Lung (tissue), 11 donors: ENCODE measurements at regions not wholly inside any gene's neighbourhood (a gene's known extent, or its start where the extent isn't known, plus 50 kb on each side); places are given as distances from the start of the nearest gene placed in this dataset.
"Not testable (repeated sequence)": the region's sequence is repeated elsewhere in the genome, so short reads cannot be mapped to it uniquely, and the experiment has no call there.

ENCODE experiments used
- ATAC-seq: fragments of 200-7000 bp; cut with Tn5 transposase; one replicate; pipeline ENCODE4 v1.9.1; 2020; ENCODE audit warnings: moderate number of reproducible peaks; ENCODE audit not compliant: insufficient read depth, low FRiP score
- DNase-seq, 3 donors: peaks; one replicate each; pipeline ENCODE4 v3.0.0-alpha.2; 2013 to 2017
- H3K27ac ChIP-seq, 2 donors: one replicate each; pipeline ENCODE4 v1.5.1; 2013; ENCODE audit warnings: mild to moderate bottlenecking in 2 of 2, moderate library complexity in 2 of 2, control low read depth in 1 of 2, inconsistent platforms in 1 of 2, low read depth in 1 of 2, low read length in 1 of 2
- H3K27me3 ChIP-seq, 3 donors: one replicate each; pipeline ENCODE4 v1.5.1; 2013; ENCODE audit warnings: low read length in 2 of 3; ENCODE audit not compliant: control insufficient read depth in 3 of 3, insufficient read depth in 3 of 3
- H3K36me3 ChIP-seq, 4 donors: one replicate each; pipeline ENCODE4 v1.5.1; 2013; ENCODE audit warnings: low read length in 4 of 4, mild to moderate bottlenecking in 1 of 4, moderate library complexity in 1 of 4; ENCODE audit not compliant: control insufficient read depth in 4 of 4, insufficient read depth in 4 of 4
- H3K4me1 ChIP-seq, 5 donors: one replicate each; pipeline ENCODE4 v1.5.1; 2013; ENCODE audit warnings: low read length in 5 of 5, mild to moderate bottlenecking in 2 of 5, moderate library complexity in 1 of 5; ENCODE audit not compliant: control insufficient read depth in 5 of 5, insufficient read depth in 5 of 5
- H3K4me3 ChIP-seq: one replicate; pipeline ENCODE4 v1.5.1; 2013; ENCODE audit warnings: mild to moderate bottlenecking, control low read depth, moderate library complexity
- H3K9ac ChIP-seq, 2 donors: one replicate each; pipeline ENCODE4 v1.5.1; 2013; ENCODE audit warnings: low read length in 2 of 2, control low read depth in 1 of 2; ENCODE audit not compliant: insufficient read depth in 1 of 2
- H3K9me3 ChIP-seq, 4 donors: one replicate each; pipeline ENCODE4 v1.5.1; 2013; ENCODE audit warnings: low read length in 3 of 4, mild to moderate bottlenecking in 1 of 4, moderate library complexity in 1 of 4; ENCODE audit not compliant: control insufficient read depth in 4 of 4, insufficient read depth in 3 of 4
- WGBS, 2 donors: extraction: QIAGEN DNeasy Blood & Tissue Kit; methylation state at CpG; one replicate each; pipeline ENCODE4 v1.1.7; 2013; 5-methylcytosine and 5-hydroxymethylcytosine counted together
- TF ChIP-seq, protein P1 (sequence below): IDR thresholded peaks from 2 replicates; pipeline ENCODE4 v1.5.1; 2012; ENCODE audit warnings: mild to moderate bottlenecking; ENCODE audit errors: control extremely low read depth, extremely low read depth
- donor health status: control.
- donor health status: control.
- donor health status: Bipolar disorder and iron deficiency.
- donor health status: healthy.
- donor health status: DM: yes; HTN: yes; CAD: no.

GRCh38 chr11:97617031-97617430 is 1227.2 kb downstream of the JRKL start:
- H3K4me1 ChIP-seq: peaks cover 0 to 12% (median 2%) of the 10 kb centered on the region in 5 donors
- 91 to 92% methylated on average over 3 of the region's 3 CpGs for WGBS, 2 donors
- ATAC-seq (no peak), DNase-seq (no peak)
- H3K9ac ChIP-seq: no peak overlapping the region
- no peak overlapping the region for H3K4me3 ChIP-seq
- TF ChIP-seq, protein P1, sequence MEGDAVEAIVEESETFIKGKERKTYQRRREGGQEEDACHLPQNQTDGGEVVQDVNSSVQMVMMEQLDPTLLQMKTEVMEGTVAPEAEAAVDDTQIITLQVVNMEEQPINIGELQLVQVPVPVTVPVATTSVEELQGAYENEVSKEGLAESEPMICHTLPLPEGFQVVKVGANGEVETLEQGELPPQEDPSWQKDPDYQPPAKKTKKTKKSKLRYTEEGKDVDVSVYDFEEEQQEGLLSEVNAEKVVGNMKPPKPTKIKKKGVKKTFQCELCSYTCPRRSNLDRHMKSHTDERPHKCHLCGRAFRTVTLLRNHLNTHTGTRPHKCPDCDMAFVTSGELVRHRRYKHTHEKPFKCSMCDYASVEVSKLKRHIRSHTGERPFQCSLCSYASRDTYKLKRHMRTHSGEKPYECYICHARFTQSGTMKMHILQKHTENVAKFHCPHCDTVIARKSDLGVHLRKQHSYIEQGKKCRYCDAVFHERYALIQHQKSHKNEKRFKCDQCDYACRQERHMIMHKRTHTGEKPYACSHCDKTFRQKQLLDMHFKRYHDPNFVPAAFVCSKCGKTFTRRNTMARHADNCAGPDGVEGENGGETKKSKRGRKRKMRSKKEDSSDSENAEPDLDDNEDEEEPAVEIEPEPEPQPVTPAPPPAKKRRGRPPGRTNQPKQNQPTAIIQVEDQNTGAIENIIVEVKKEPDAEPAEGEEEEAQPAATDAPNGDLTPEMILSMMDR: no peak
- peaks cover 0 to 3% (median 0%) of the 10 kb centered on the region in 4 donors for H3K9me3 ChIP-seq
- no peak overlapping the region for H3K27ac ChIP-seq
- peaks cover 0 to 8% (median 7%) of the 10 kb centered on the region in 3 donors for H3K27me3 ChIP-seq
- H3K36me3 ChIP-seq: no peaks in the 10 kb centered on the region

GRCh38 chr11:97620007-97620406 is 1230.2 kb downstream of the JRKL start:
- ATAC-seq: no peak
- no peak overlapping the region for H3K4me3 ChIP-seq
- H3K27me3 ChIP-seq: peaks cover 0 to 31% (median 27%) of the 10 kb centered on the region in 3 donors
- no peaks in the 10 kb centered on the region for H3K36me3 ChIP-seq
- H3K9me3 ChIP-seq: peaks cover 0 to 3% (median 0%) of the 10 kb centered on the region in 4 donors
- TF ChIP-seq, protein P1: no peak
- DNase-seq: peak in 2 of 3 donors; percentile 47 to 62
- no peak overlapping the region for H3K27ac ChIP-seq
- no peak overlapping the region for H3K9ac ChIP-seq
- H3K4me1 ChIP-seq: peaks cover 0 to 10% (median 2%) of the 10 kb centered on the region in 5 donors

GRCh38 chr11:97621282-97621681 is 1231.5 kb downstream of the JRKL start:
- no peak overlapping the region for H3K27ac ChIP-seq
- TF ChIP-seq, protein P1: no peak
- peaks cover 0 to 33% (median 31%) of the 10 kb centered on the region in 3 donors for H3K27me3 ChIP-seq
- ATAC-seq (no peak), DNase-seq (no peak)
- no peak overlapping the region for H3K4me3 ChIP-seq
- peaks cover 0 to 6% (median 2%) of the 10 kb centered on the region in 5 donors for H3K4me1 ChIP-seq
- H3K9me3 ChIP-seq: peaks cover 0 to 3% (median 0%) of the 10 kb centered on the region in 4 donors
- no peak overlapping the region for H3K9ac ChIP-seq
- H3K36me3 ChIP-seq: no peaks in the 10 kb centered on the region

DNA sequence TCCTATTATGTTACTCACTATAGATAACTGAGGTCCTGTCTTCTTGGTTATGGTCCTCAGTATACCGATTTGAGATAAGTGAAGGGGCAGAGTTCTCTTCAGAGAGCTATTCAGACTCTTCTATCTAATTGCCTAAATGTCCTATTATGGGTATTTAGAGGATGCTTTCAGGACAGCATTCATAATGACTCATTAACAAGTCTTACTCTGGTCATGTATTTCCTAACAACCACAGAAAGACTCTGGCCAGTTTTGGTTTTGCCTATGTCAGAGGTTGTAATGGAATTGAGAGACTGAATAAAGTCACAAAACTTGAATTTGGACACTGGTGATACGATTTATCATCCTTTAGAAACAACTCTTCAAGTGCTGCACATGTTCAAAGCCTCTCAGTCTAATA is 1233.0 kb downstream of the JRKL start:
- no peak for DNase-seq
- H3K27ac ChIP-seq: no peak overlapping the region
- peaks cover 0 to 39% (median 31%) of the 10 kb centered on the region in 3 donors for H3K27me3 ChIP-seq
- H3K9ac ChIP-seq: no peak overlapping the region
- ATAC-seq: no peak
- H3K36me3 ChIP-seq: no peaks in the 10 kb centered on the region
- WGBS, 2 donors: 78 to 88% methylated on average over 2 of the region's 2 CpGs
- H3K9me3 ChIP-seq: no peaks in the 10 kb centered on the region
- H3K4me1 ChIP-seq: peaks cover 0 to 6% (median 2%) of the 10 kb centered on the region in 5 donors
- TF ChIP-seq, protein P1: no peak
- no peak overlapping the region for H3K4me3 ChIP-seq

GRCh38 chr11:97636741-97637140 is 1246.9 kb downstream of the JRKL start:
- not testable (repeated sequence) for H3K36me3 ChIP-seq, H3K4me3 ChIP-seq, H3K27me3 ChIP-seq, H3K27ac ChIP-seq, H3K9me3 ChIP-seq, ATAC-seq, DNase-seq, H3K9ac ChIP-seq
- 68 to 79% methylated on average over 4 of the region's 4 CpGs for WGBS, 2 donors
- peaks cover 0 to 18% (median 0%) of the 10 kb centered on the region in 5 donors for H3K4me1 ChIP-seq
